CD4-positive, alpha-beta memory T cell (primary cell): ENCODE measurements at regions not wholly inside any gene's neighbourhood (a gene's known extent, or its start where the extent isn't known, plus 50 kb on each side); places are given as distances from the start of the nearest gene placed in this dataset.

ENCODE experiments used
- CTCF ChIA-PET: fragments of 350-600 bp; sonication (Branson Sonifier 250); formaldehyde crosslinking; loops from one replicate; lab custom pipeline; 2021; ENCODE audit warnings: inconsistent platforms; ENCODE audit not compliant: partially characterized antibody; lab: Charles Lee
- POLR2A ChIA-PET: fragments of 350-600 bp; sonication (Branson Sonifier 250); formaldehyde crosslinking; loops from one replicate; lab custom pipeline; 2021; ENCODE audit not compliant: partially characterized antibody; lab: Charles Lee
- DNase-seq, 5 donors: peaks; one replicate each; pipeline versions ENCODE4 v3.0.0 to v3.0.0-alpha.2; 2020 to 2022; ENCODE audit warnings: mixed read lengths in 1 of 5
- H3K27ac ChIP-seq: one replicate; pipeline ENCODE4 v1.7.0; 2013; ENCODE audit warnings: low read depth, low read length
- H3K27me3 ChIP-seq: 2 replicates; pipeline ENCODE4 v1.7.0; 2013; ENCODE audit warnings: mild to moderate bottlenecking, low read length, moderate library complexity; ENCODE audit not compliant: insufficient read depth
- H3K36me3 ChIP-seq: 2 replicates; pipeline ENCODE4 v1.7.0; 2013; ENCODE audit warnings: mild to moderate bottlenecking, low read length, moderate library complexity; ENCODE audit not compliant: insufficient read depth
- H3K4me1 ChIP-seq: 2 replicates; pipeline ENCODE4 v1.7.0; 2013; ENCODE audit warnings: mild to moderate bottlenecking, low read length, moderate library complexity; ENCODE audit not compliant: insufficient read depth
- H3K4me3 ChIP-seq, 2 donors: one replicate each; pipeline ENCODE4 v1.7.0; 2013; ENCODE audit warnings: low read length in 2 of 2, mild to moderate bottlenecking in 1 of 2
- H3K9me3 ChIP-seq, 2 donors: one replicate each; pipeline ENCODE4 v1.7.0; 2013; ENCODE audit warnings: low read length in 2 of 2, control low read depth in 1 of 2; ENCODE audit not compliant: control insufficient read depth in 1 of 2
- H3K27ac Mint-ChIP-seq, 7 donors: one replicate each; pipeline ENCODE4 v1.8.0; 2020 to 2021; ENCODE audit warnings: mixed read lengths in 7 of 7, mild to moderate bottlenecking in 6 of 7, inconsistent platforms in 3 of 7, moderate library complexity in 3 of 7
- H3K27me3 Mint-ChIP-seq, 2 donors: one replicate each; pipeline ENCODE4 v1.8.0; 2020 to 2021; ENCODE audit warnings: mixed read lengths in 2 of 2
- H3K36me3 Mint-ChIP-seq, 2 donors: one replicate each; pipeline ENCODE4 v1.8.0; 2020 to 2021; ENCODE audit warnings: mixed read lengths in 2 of 2, inconsistent platforms in 1 of 2, mild to moderate bottlenecking in 1 of 2
- H3K4me1 Mint-ChIP-seq, 4 donors: one replicate each; pipeline ENCODE4 v1.8.0; 2020 to 2021; ENCODE audit warnings: mixed read lengths in 4 of 4, mild to moderate bottlenecking in 1 of 4
- H3K4me3 Mint-ChIP-seq, 8 donors: one replicate each; pipeline ENCODE4 v1.8.0; 2020 to 2021; ENCODE audit warnings: mixed read lengths in 8 of 8, mild to moderate bottlenecking in 7 of 8, moderate library complexity in 6 of 8, inconsistent platforms in 3 of 8
- H3K9me3 Mint-ChIP-seq, 8 donors: one replicate each; pipeline ENCODE4 v1.8.0; 2020 to 2021; ENCODE audit warnings: mixed read lengths in 8 of 8, mild to moderate bottlenecking in 5 of 8, inconsistent platforms in 3 of 8, moderate library complexity in 1 of 8
- intact Hi-C: fragments of 100-400 bp; cut with micrococcal nuclease; formaldehyde crosslinking; loops from one replicate; pipeline ENCODE4 v1.15.1; 2023

DNA sequence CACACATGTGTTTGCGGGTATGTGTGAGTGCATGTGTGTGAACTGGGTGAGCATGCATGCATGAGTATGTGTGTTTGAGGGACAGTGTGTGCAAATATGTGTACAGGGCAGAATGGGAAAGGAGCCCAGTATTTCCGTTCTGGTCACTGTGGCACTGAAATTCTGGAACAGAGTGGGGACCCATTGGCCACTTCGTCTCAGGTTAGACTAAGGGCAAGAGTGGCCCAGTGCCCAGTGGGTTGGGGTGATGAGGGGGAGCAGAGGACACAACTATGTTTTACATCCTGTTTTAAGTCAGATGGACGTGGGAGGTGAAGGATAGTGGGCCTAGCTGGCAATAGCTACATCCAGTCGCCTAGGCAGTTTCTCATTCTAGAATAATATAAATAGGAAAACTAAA lies 438.5 kb downstream of the DYNC2H1 start:
- Histone ChIP-seq H3K9me3 (no peaks in the 10 kb centered on the region), H3K27me3 (no peaks in the 10 kb centered on the region), H3K27ac (no peak overlapping the region), H3K4me1 (no peaks in the 10 kb centered on the region), H3K36me3 (no peaks in the 10 kb centered on the region), H3K4me3 (no peak overlapping the region)
- CTCF ChIA-PET: no interaction called here
- Mint-ChIP-seq H3K27ac (no peak overlapping the region), H3K9me3 (no peaks in the 10 kb centered on the region), H3K27me3 (peaks cover 0 to 2% of the 10 kb centered on the region in 2 donors), H3K4me3 (no peak overlapping the region), H3K36me3 (no peaks in the 10 kb centered on the region), H3K4me1 (no peaks in the 10 kb centered on the region)
- DNase-seq: no peak
- POLR2A ChIA-PET: no interaction called here
- intact Hi-C loops: no loop called here

DNA sequence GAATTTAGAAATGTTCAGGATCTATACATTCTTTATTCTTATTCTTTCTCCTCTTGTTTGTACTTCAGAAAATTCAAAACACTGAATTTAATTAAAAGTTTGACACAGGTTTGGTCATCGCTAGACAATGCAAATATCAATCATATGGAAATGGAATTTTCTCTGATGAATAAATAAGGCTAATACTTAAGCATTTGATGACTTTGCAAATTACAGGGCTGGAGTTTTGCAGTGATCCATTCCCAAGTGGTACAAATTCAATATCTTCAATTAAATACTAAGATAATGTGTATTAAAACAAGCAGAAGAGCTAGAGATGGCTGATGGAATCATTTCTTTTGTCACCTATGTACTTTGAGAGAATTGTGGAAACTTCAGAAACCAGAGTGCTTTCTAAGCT lies 439.6 kb downstream of the DYNC2H1 start:
- Histone ChIP-seq H3K27me3 (no peaks in the 10 kb centered on the region), H3K27ac (no peak overlapping the region), H3K9me3 (no peaks in the 10 kb centered on the region), H3K36me3 (no peaks in the 10 kb centered on the region), H3K4me3 (no peak overlapping the region), H3K4me1 (no peaks in the 10 kb centered on the region)
- H3K36me3 Mint-ChIP-seq: no peaks in the 10 kb centered on the region
- no peaks in the 10 kb centered on the region for H3K9me3 Mint-ChIP-seq
- intact Hi-C loops: no loop called here
- peaks cover 0 to 2% of the 10 kb centered on the region in 2 donors for H3K27me3 Mint-ChIP-seq
- DNase-seq: no peak
- H3K4me1 Mint-ChIP-seq: no peaks in the 10 kb centered on the region
- ChIA-PET POLR2A (no interaction called here), CTCF (no interaction called here)
- H3K4me3 Mint-ChIP-seq: no peak overlapping the region
- no peak overlapping the region for H3K27ac Mint-ChIP-seq

DNA sequence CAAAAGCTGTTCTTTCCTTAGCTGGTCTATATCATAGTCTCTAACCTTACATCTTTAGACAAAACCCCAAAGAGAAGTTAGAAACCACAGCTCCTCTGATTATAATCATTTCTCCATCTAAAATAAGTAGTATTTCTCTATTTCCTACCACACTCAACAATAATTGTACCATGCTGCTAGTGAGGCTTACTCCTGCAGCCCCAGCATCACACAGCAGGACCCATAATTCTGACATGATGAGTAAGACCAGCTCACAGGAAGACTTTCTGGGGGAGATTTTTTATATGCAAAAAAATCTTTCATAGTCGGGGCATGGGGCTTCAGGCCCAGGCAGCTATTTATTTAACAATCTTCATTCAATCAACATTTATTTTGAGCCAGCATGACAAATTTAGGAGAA lies 441.6 kb downstream of the DYNC2H1 start:
- no peak for DNase-seq
- H3K4me3 Mint-ChIP-seq: no peak overlapping the region
- no peak overlapping the region for H3K27ac Mint-ChIP-seq
- ChIA-PET POLR2A (no interaction called here), CTCF (no interaction called here)
- peaks cover 0 to 2% of the 10 kb centered on the region in 2 donors for H3K27me3 Mint-ChIP-seq
- H3K36me3 Mint-ChIP-seq: no peaks in the 10 kb centered on the region
- no peak overlapping the region for H3K27ac ChIP-seq
- intact Hi-C loops: no loop called here
- H3K9me3 Mint-ChIP-seq: no peaks in the 10 kb centered on the region
- H3K27me3 ChIP-seq: no peaks in the 10 kb centered on the region
- no peaks in the 10 kb centered on the region for H3K36me3 ChIP-seq
- no peaks in the 10 kb centered on the region for H3K4me1 Mint-ChIP-seq
- no peak overlapping the region for H3K4me3 ChIP-seq
- no peaks in the 10 kb centered on the region for H3K9me3 ChIP-seq
- H3K4me1 ChIP-seq: no peaks in the 10 kb centered on the region

DNA sequence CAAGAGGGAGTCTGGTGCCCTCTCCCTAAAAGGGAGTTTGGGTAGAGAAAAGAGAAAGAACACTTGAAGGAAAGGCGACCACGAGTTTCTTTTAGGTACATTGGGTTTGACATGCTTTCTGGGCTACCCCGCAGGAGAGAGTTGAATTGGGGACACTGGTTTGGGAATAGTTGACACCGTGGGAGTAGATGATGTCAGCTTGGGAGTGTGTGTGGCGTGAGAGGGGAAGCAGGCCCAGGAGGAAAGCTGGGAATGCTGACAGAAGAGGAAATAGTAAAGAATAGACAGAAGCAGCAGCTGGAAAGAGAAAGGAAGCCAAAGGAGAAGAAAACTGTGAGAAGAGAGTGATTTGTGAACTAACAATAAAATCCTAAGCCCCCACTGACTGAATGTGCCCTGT lies 442.9 kb downstream of the DYNC2H1 start:
- ChIA-PET POLR2A (no interaction called here), CTCF (no interaction called here)
- Histone ChIP-seq H3K4me1 (no peaks in the 10 kb centered on the region), H3K9me3 (no peaks in the 10 kb centered on the region), H3K27ac (no peak overlapping the region), H3K27me3 (no peaks in the 10 kb centered on the region), H3K4me3 (no peak overlapping the region), H3K36me3 (no peaks in the 10 kb centered on the region)
- DNase-seq: no peak
- no peak overlapping the region for H3K4me3 Mint-ChIP-seq
- peaks cover 0 to 2% of the 10 kb centered on the region in 2 donors for H3K27me3 Mint-ChIP-seq
- H3K27ac Mint-ChIP-seq: no peak overlapping the region
- intact Hi-C loops: no loop called here
- H3K4me1 Mint-ChIP-seq: no peaks in the 10 kb centered on the region
- H3K36me3 Mint-ChIP-seq: no peaks in the 10 kb centered on the region
- no peaks in the 10 kb centered on the region for H3K9me3 Mint-ChIP-seq

DNA sequence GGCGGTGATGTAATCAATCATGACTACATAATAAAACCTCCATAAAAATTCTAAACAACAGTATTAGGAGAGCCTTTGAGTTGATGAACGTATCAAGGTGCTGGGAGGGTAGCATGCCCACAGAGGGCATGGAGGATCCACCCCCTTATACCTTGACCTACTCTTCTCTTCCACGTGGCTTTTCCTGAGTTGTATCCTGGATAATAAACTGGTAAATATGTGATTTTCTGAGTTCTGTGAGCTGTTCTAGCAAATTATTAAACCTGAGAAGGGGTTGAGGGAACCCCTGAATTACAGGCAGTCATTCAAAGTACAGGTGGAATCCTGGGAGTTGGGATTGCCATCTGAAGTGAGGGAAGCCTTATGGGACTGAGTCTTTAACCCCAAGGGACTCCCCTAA lies 446.9 kb downstream of the DYNC2H1 start:
- DNase-seq: no peak
- no peaks in the 10 kb centered on the region for H3K36me3 Mint-ChIP-seq
- H3K27ac Mint-ChIP-seq: no peak overlapping the region
- Histone ChIP-seq H3K9me3 (no peaks in the 10 kb centered on the region), H3K27me3 (no peaks in the 10 kb centered on the region), H3K4me1 (no peaks in the 10 kb centered on the region), H3K36me3 (no peaks in the 10 kb centered on the region), H3K4me3 (no peak overlapping the region), H3K27ac (no peak overlapping the region)
- H3K4me3 Mint-ChIP-seq: no peak overlapping the region
- CTCF ChIA-PET: no interaction called here
- H3K27me3 Mint-ChIP-seq: peaks cover 1 to 5% of the 10 kb centered on the region in 2 donors
- H3K9me3 Mint-ChIP-seq: peaks cover 0 to 4% (median 0%) of the 10 kb centered on the region in 8 donors
- POLR2A ChIA-PET: no interaction called here
- intact Hi-C loops: no loop called here
- no peaks in the 10 kb centered on the region for H3K4me1 Mint-ChIP-seq

DNA sequence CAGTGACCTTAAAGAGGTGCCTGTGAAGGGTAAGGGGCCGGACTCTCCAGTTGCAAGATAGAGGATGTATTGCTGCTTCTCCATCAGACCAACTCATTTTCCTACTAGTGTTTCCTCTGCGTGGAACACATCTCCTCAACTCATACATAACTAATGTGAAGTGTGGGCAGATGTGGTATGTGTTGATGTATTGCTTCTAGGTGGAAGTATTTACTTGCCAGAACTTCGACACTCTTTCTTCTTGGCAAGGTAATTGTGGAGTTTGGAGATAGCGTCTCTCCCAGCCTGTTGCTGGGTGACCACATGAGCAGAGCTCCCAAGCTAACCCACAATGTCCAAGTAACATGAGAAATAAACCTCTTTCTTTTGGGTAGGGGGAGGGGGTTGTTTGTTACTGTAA lies 456.9 kb downstream of the DYNC2H1 start:
- no peaks in the 10 kb centered on the region for H3K36me3 Mint-ChIP-seq
- intact Hi-C loops: no loop called here
- H3K9me3 Mint-ChIP-seq: peaks cover 0 to 7% (median 2%) of the 10 kb centered on the region in 8 donors
- ChIA-PET POLR2A (no interaction called here), CTCF (interaction anchor here (1.3 kb wide), 1 partner anchor 15 kb away, joined by 3 read pairs; no protein-coding TSS in a partner anchor)
- Histone ChIP-seq H3K36me3 (no peaks in the 10 kb centered on the region), H3K27ac (no peak overlapping the region), H3K4me1 (no peaks in the 10 kb centered on the region), H3K27me3 (no peaks in the 10 kb centered on the region), H3K4me3 (no peak overlapping the region), H3K9me3 (no peaks in the 10 kb centered on the region)
- H3K27ac Mint-ChIP-seq: no peak overlapping the region
- H3K4me1 Mint-ChIP-seq: no peaks in the 10 kb centered on the region
- peaks cover 0 to 6% of the 10 kb centered on the region in 2 donors for H3K27me3 Mint-ChIP-seq
- no peak overlapping the region for H3K4me3 Mint-ChIP-seq
- no peak for DNase-seq

- no peaks in the 10 kb centered on the region for H3K4me1 Mint-ChIP-seq
- Histone ChIP-seq H3K4me3 (no peak overlapping the region), H3K4me1 (no peaks in the 10 kb centered on the region), H3K36me3 (no peaks in the 10 kb centered on the region), H3K27ac (no peak overlapping the region), H3K27me3 (no peaks in the 10 kb centered on the region), H3K9me3 (no peaks in the 10 kb centered on the region)
- intact Hi-C loops: no loop called here
- ChIA-PET CTCF (no interaction called here), POLR2A (no interaction called here)
- H3K4me3 Mint-ChIP-seq: no peak overlapping the region
- peaks cover 0 to 1% of the 10 kb centered on the region in 2 donors for H3K27me3 Mint-ChIP-seq
- H3K27ac Mint-ChIP-seq: no peak overlapping the region
- DNase-seq: no peak
- H3K9me3 Mint-ChIP-seq: peaks cover 0 to 2% (median 0%) of the 10 kb centered on the region in 8 donors
- H3K36me3 Mint-ChIP-seq: no peaks in the 10 kb centered on the region
Measured at GRCh38 chr11:103581760-103582159, 454.7 kb upstream of the DDI1 start.

DNA sequence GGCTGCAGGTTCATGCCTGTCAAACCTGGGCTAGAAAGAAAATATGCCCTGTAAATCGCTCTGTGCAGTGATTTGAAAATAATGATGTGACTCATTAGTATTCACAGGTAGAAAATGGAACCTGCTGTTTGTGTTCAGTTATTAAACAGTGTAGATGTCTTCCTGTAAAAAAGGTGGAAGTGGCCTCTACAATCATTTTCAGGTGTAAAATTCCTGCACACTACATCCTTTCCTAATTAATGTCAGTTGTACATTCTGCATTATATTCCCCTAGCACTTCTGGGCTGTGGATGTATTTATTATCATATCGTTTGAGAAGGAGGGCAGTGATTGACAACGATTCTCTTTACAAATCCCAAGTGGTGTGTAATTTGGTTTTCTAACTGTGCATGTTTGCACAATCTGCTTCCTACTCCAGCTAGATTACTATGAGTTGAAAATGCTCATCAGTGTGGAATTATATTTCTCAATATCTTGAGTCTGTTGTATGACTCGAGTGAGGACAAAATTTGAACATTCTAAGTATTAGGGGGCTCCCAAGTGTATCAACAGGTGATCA lies 454.0 kb upstream of the DDI1 start:
- Histone ChIP-seq H3K27ac (no peak overlapping the region), H3K4me3 (no peak overlapping the region), H3K4me1 (no peaks in the 10 kb centered on the region), H3K27me3 (no peaks in the 10 kb centered on the region), H3K9me3 (no peaks in the 10 kb centered on the region), H3K36me3 (no peaks in the 10 kb centered on the region)
- Mint-ChIP-seq H3K36me3 (no peaks in the 10 kb centered on the region), H3K4me3 (no peak overlapping the region), H3K27me3 (peaks cover 0 to 3% of the 10 kb centered on the region in 2 donors), H3K9me3 (peaks cover 0 to 2% (median 0%) of the 10 kb centered on the region in 8 donors), H3K4me1 (no peaks in the 10 kb centered on the region), H3K27ac (no peak overlapping the region)
- POLR2A ChIA-PET: no interaction called here
- DNase-seq: no peak
- CTCF ChIA-PET: no interaction called here
- intact Hi-C loops: no loop called here
